ENCODE measurements at regions not wholly inside any gene's neighbourhood (a gene's known extent, or its start where the extent isn't known, plus 50 kb on each side); places are given as distances from the start of the nearest gene placed in this dataset.

- Histone ChIP-seq H3F3A (ENCODE audit: control insufficient read depth, insufficient read depth) (no peaks in the 10 kb centered on the region), H3K27ac (ENCODE audit: low read depth, low read length) (no peak overlapping the region), H3K4me3 (ENCODE audit: low read length) (no peak overlapping the region), H3K9me2 (replicated peaks; ENCODE audit: control insufficient read depth, low read length) (no peaks in the 10 kb centered on the region), H3K9me3 (ENCODE audit: control insufficient read depth, insufficient read depth, low read length) (no peaks in the 10 kb centered on the region), H3K36me3 (ENCODE audit: control insufficient read depth, low read length) (no peaks in the 10 kb centered on the region), H3K79me2 (ENCODE audit: control insufficient read depth, low read length) (no peaks in the 10 kb centered on the region), H3K27me3 (ENCODE audit: control insufficient read depth, low read length) (peaks cover 10% of the 10 kb centered on the region; the same call in 1 of the 2 replicates), H4K20me1 (ENCODE audit: control insufficient read depth, insufficient read depth, low read depth, low read length) (no peaks in the 10 kb centered on the region), H3K4me1 (ENCODE audit: control insufficient read depth, low read length) (no peaks in the 10 kb centered on the region), H3K4me2 (ENCODE audit: low read length) (no peak overlapping the region)
- TF ChIP-seq EZH2phosphoT487 (IDR thresholded peaks at IDR 0.05; ENCODE audit: borderline replicate concordance, low read length): no peak
- no peak for TF ChIP-seq CTCF (IDR thresholded peaks at IDR 0.05; ENCODE audit: low read depth, low read length, poor library complexity, severe bottlenecking)
These were observed 128.0 kb upstream of the EEA1 start for GRCh38 chr12:93056971-93057535.

GRCh38 chr12:93058280-93058679, 129.2 kb upstream of the EEA1 start:
- Histone ChIP-seq H3K79me2 (ENCODE audit: control insufficient read depth, low read length) (no peaks in the 10 kb centered on the region), H3K4me3 (ENCODE audit: low read length) (no peak overlapping the region), H3K9me3 (ENCODE audit: control insufficient read depth, insufficient read depth, low read length) (no peaks in the 10 kb centered on the region), H4K20me1 (ENCODE audit: control insufficient read depth, insufficient read depth, low read depth, low read length) (no peaks in the 10 kb centered on the region), H3K9me2 (replicated peaks; ENCODE audit: control insufficient read depth, low read length) (no peaks in the 10 kb centered on the region), H3K4me2 (ENCODE audit: low read length) (no peak overlapping the region), H3K36me3 (ENCODE audit: control insufficient read depth, low read length) (no peaks in the 10 kb centered on the region), H3K27ac (ENCODE audit: low read depth, low read length) (no peak overlapping the region), H3K27me3 (ENCODE audit: control insufficient read depth, low read length) (peaks cover 10% of the 10 kb centered on the region; the same call in 1 of the 2 replicates), H3K4me1 (ENCODE audit: control insufficient read depth, low read length) (no peaks in the 10 kb centered on the region), H3F3A (ENCODE audit: control insufficient read depth, insufficient read depth) (no peaks in the 10 kb centered on the region)
- no peak for TF ChIP-seq CTCF (IDR thresholded peaks at IDR 0.05; ENCODE audit: low read depth, low read length, poor library complexity, severe bottlenecking)
- TF ChIP-seq EZH2phosphoT487 (IDR thresholded peaks at IDR 0.05; ENCODE audit: borderline replicate concordance, low read length): no peak

GRCh38 chr12:93059288-93059687, 130.2 kb upstream of the EEA1 start:
- no peaks in the 10 kb centered on the region for H3K9me2 ChIP-seq (replicated peaks; ENCODE audit: control insufficient read depth, low read length)
- H3K79me2 ChIP-seq (ENCODE audit: control insufficient read depth, low read length): no peaks in the 10 kb centered on the region
- H3K27me3 ChIP-seq (ENCODE audit: control insufficient read depth, low read length): peaks cover 10% of the 10 kb centered on the region; the same call in 1 of the 2 replicates
- no peaks in the 10 kb centered on the region for H3K4me1 ChIP-seq (ENCODE audit: control insufficient read depth, low read length)
- no peaks in the 10 kb centered on the region for H4K20me1 ChIP-seq (ENCODE audit: control insufficient read depth, insufficient read depth, low read depth, low read length)
- no peaks in the 10 kb centered on the region for H3K9me3 ChIP-seq (ENCODE audit: control insufficient read depth, insufficient read depth, low read length)
- no peaks in the 10 kb centered on the region for H3K36me3 ChIP-seq (ENCODE audit: control insufficient read depth, low read length)
- TF ChIP-seq EZH2phosphoT487 (IDR thresholded peaks at IDR 0.05; ENCODE audit: borderline replicate concordance, low read length) (no peak), CTCF (IDR thresholded peaks at IDR 0.05; ENCODE audit: low read depth, low read length, poor library complexity, severe bottlenecking) (no peak)
- no peak overlapping the region for H3K4me2 ChIP-seq (ENCODE audit: low read length)
- H3K4me3 ChIP-seq (ENCODE audit: low read length): no peak overlapping the region
- H3K27ac ChIP-seq (ENCODE audit: low read depth, low read length): no peak overlapping the region
- no peaks in the 10 kb centered on the region for H3F3A ChIP-seq (ENCODE audit: control insufficient read depth, insufficient read depth)

All from DOHH2 (cell line).